B cell (primary cell): ENCODE measurements at regions not wholly inside any gene's neighbourhood (a gene's known extent, or its start where the extent isn't known, plus 50 kb on each side); places are given as distances from the start of the nearest gene placed in this dataset.

Source experiments
- ATAC-seq: fragments of 200-7000 bp; cut with Tn5 transposase; one replicate; pipeline ENCODE4 v1.10.0; 2021; ENCODE audit warnings: low read depth, mild to moderate bottlenecking, moderate number of reproducible peaks, moderate library complexity
- CTCF ChIA-PET: fragments of 350-600 bp; sonication (Branson Sonifier 250); formaldehyde crosslinking; loops from one replicate; lab custom pipeline; 2021; ENCODE audit warnings: antibody characterized with exemption, inconsistent platforms; lab: Charles Lee
- POLR2A ChIA-PET: fragments of 350-600 bp; sonication (Branson Sonifier 250); formaldehyde crosslinking; loops from one replicate; lab custom pipeline; 2021; ENCODE audit warnings: antibody characterized with exemption; lab: Charles Lee
- DNase-seq: peaks from one replicate; pipeline ENCODE4 v3.0.0; 2013
- H2AFZ ChIP-seq: 2 replicates; pipeline ENCODE4 v1.6.1; 2012; ENCODE audit warnings: mild to moderate bottlenecking, low read depth, low read length; ENCODE audit not compliant: insufficient read depth, poor library complexity, severe bottlenecking
- H3K27ac ChIP-seq, 2 donors: 1 replicate in 1 of 2; 2 replicates in 1 of 2; pipeline ENCODE4 v1.5.1; 2012 to 2013; ENCODE audit warnings: low read length in 2 of 2, mild to moderate bottlenecking in 2 of 2, moderate library complexity in 1 of 2
- H3K27me3 ChIP-seq, 4 experiments: fragments of 200-600 bp in 1 of 4; sonication (generic) in 1 of 4; replicated peaks in 1 of 4; 1 replicate in 2 of 4; 2 replicates in 2 of 4; pipeline versions ENCODE4 v1.6.1 to v1.7.0; 2013 to 2016; ENCODE audit warnings: low read length in 3 of 4, mild to moderate bottlenecking in 2 of 4, mixed read lengths in 1 of 4, moderate library complexity in 1 of 4; ENCODE audit not compliant: insufficient read depth in 4 of 4, control insufficient read depth in 3 of 4; ENCODE audit errors: control extremely low read depth in 1 of 4
- H3K36me3 ChIP-seq, 2 experiments: replicated peaks in 1 of 2; 1 replicate in 1 of 2; 2 replicates in 1 of 2; pipeline versions ENCODE4 v1.6.1 to v1.7.1; 2013; ENCODE audit warnings: low read length in 1 of 2; ENCODE audit not compliant: insufficient read depth in 2 of 2, control insufficient read depth in 1 of 2; ENCODE audit errors: control extremely low read depth in 1 of 2, extremely low read depth in 1 of 2
- H3K4me1 ChIP-seq, 2 donors: fragments of 200-600 bp in 1 of 2; sonication (generic) in 1 of 2; 1 replicate in 1 of 2; 2 replicates in 1 of 2; pipeline versions ENCODE4 v1.5.1 to v1.6.1; 2013 to 2017; ENCODE audit warnings: low read length in 2 of 2; ENCODE audit not compliant: control insufficient read depth in 2 of 2, insufficient read depth in 2 of 2
- H3K4me2 ChIP-seq: replicated peaks from 2 replicates; pipeline ENCODE3; 2012; ENCODE audit warnings: mild to moderate bottlenecking, low read depth, low read length; ENCODE audit not compliant: poor library complexity, severe bottlenecking
- H3K4me3 ChIP-seq, 5 experiments: fragments of 200-600 bp in 1 of 5; sonication (generic) in 1 of 5; 1 replicate in 3 of 5; 2 replicates in 2 of 5; pipeline versions ENCODE4 v1.5.1 to v1.7.0; 2011 to 2016; ENCODE audit warnings: low read length in 4 of 5, mild to moderate bottlenecking in 4 of 5, low read depth in 2 of 5, control low read depth in 1 of 5, moderate library complexity in 1 of 5; ENCODE audit not compliant: insufficient read depth in 1 of 5; ENCODE audit errors: control extremely low read depth in 1 of 5, extremely low read depth in 1 of 5
- H3K79me2 ChIP-seq: fragments of 200-600 bp; sonication (generic); one replicate; pipeline ENCODE4 v1.6.0; 2016; ENCODE audit warnings: low read length; ENCODE audit not compliant: control insufficient read depth, insufficient read depth
- H3K9ac ChIP-seq: fragments of 200-600 bp; sonication (generic); 2 replicates; pipeline ENCODE4 v1.6.1; 2017; ENCODE audit warnings: mild to moderate bottlenecking, low read length, moderate library complexity
- H3K9me3 ChIP-seq, 3 donors: one replicate each; pipeline versions ENCODE4 v1.6.1 to v1.7.1; 2013; ENCODE audit warnings: low read length in 2 of 3; ENCODE audit not compliant: control insufficient read depth in 2 of 3, insufficient read depth in 1 of 3; ENCODE audit errors: control extremely low read depth in 1 of 3
- H4K20me1 ChIP-seq: 2 replicates; pipeline ENCODE4 v1.6.0; 2012; ENCODE audit warnings: mild to moderate bottlenecking, low read length; ENCODE audit not compliant: insufficient read depth, control insufficient read depth, poor library complexity, severe bottlenecking
- H3K27ac Mint-ChIP-seq: one replicate; pipeline ENCODE4 v1.8.0; 2021; ENCODE audit warnings: mixed read lengths
- H3K27me3 Mint-ChIP-seq: one replicate; pipeline ENCODE4 v1.8.0; 2021; ENCODE audit warnings: mixed read lengths
- H3K4me1 Mint-ChIP-seq: one replicate; pipeline ENCODE4 v1.8.0; 2021; ENCODE audit warnings: mixed read lengths
- H3K4me3 Mint-ChIP-seq: one replicate; pipeline ENCODE4 v1.8.0; 2021; ENCODE audit warnings: mixed read lengths
- H3K9me3 Mint-ChIP-seq: one replicate; pipeline ENCODE4 v1.8.0; 2022; ENCODE audit warnings: mixed read lengths; ENCODE audit not compliant: insufficient read depth
- EZH2 ChIP-seq: IDR thresholded peaks from 2 replicates; pipeline ENCODE4 v1.6.1; 2012; ENCODE audit warnings: borderline replicate concordance, low read depth, mild to moderate bottlenecking, moderate library complexity, low read length; ENCODE audit not compliant: insufficient read depth, poor library complexity, severe bottlenecking
- WGBS: methylation state at CpG from one replicate; pipeline ENCODE4 v1.1.5; 2013; ENCODE audit warnings: missing lambda C conversion rate; ENCODE audit not compliant: insufficient coverage; 5-methylcytosine and 5-hydroxymethylcytosine counted together
- intact Hi-C: fragments of 100-400 bp; cut with micrococcal nuclease; formaldehyde crosslinking; loops from one replicate; pipeline ENCODE4 v1.10.0; 2022
- TF ChIP-seq, protein P1 (sequence below): fragments of 200-600 bp; IDR thresholded peaks from one replicate; pipeline ENCODE4 v1.8.0; 2022; ENCODE audit warnings: antibody characterized with exemption, mild to moderate bottlenecking

DNA sequence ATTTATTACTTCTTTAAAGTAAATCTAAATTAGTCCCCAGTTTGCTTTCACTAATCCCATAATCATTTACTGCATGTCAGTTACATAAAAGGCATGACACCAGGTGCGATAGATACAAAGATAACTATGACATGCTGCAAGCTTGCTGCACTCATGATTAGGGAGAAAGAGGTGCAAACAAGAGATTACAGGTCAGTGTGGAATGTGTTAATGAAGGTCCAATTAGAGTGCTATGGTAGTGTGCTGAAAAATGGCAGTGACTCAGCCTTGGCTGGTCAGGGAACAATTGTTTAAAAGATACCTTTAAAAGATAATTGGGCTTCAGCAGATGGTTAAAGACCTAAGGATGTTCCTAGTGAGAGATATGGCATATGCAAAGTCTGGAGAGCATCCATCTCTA is 352.6 kb upstream of the TGFBR2 start:
- Histone ChIP-seq H3K27me3 (no peaks in the 10 kb centered on the region), H3K79me2 (no peaks in the 10 kb centered on the region), H3K4me3 (no peak overlapping the region), H3K9ac (no peak overlapping the region), H3K4me1 (no peaks in the 10 kb centered on the region), H3K27ac (no peak overlapping the region), H3K36me3 (no peaks in the 10 kb centered on the region), H2AFZ (no peak overlapping the region), H4K20me1 (no peaks in the 10 kb centered on the region), H3K4me2 (no peak overlapping the region), H3K9me3 (no peaks in the 10 kb centered on the region)
- 67% methylated on average over 1 of the region's 1 CpG for WGBS
- Mint-ChIP-seq H3K4me3 (no peak overlapping the region), H3K27ac (no peak overlapping the region), H3K9me3 (no peaks in the 10 kb centered on the region), H3K4me1 (no peaks in the 10 kb centered on the region), H3K27me3 (no peaks in the 10 kb centered on the region)
- TF ChIP-seq, protein P1, sequence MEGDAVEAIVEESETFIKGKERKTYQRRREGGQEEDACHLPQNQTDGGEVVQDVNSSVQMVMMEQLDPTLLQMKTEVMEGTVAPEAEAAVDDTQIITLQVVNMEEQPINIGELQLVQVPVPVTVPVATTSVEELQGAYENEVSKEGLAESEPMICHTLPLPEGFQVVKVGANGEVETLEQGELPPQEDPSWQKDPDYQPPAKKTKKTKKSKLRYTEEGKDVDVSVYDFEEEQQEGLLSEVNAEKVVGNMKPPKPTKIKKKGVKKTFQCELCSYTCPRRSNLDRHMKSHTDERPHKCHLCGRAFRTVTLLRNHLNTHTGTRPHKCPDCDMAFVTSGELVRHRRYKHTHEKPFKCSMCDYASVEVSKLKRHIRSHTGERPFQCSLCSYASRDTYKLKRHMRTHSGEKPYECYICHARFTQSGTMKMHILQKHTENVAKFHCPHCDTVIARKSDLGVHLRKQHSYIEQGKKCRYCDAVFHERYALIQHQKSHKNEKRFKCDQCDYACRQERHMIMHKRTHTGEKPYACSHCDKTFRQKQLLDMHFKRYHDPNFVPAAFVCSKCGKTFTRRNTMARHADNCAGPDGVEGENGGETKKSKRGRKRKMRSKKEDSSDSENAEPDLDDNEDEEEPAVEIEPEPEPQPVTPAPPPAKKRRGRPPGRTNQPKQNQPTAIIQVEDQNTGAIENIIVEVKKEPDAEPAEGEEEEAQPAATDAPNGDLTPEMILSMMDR, result no peak
- no peak for TF ChIP-seq EZH2
- no peak for ATAC-seq
- no peak for DNase-seq
- CTCF ChIA-PET, result no interaction called here
- intact Hi-C loops, result no loop called here
- POLR2A ChIA-PET, result no interaction called here

DNA sequence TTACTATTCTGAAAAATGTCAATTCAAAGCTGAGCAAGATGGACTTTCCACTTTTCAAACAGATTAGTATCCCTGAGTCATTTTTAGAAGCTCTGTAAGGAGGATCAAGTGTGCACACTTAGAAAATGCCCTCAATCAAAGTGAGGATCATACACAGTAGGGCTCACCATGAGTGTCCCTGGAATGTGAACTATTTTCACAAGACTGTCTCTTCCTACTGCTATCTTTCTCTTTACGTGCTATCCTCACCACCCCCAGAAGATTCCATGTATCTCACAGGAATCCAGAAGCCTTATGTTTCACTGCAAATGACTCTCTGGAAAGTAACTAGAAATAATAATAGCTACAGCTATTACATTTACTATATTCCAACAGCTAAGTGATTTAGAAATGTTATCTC is 349.9 kb upstream of the TGFBR2 start:
- Histone ChIP-seq H3K36me3 (no peaks in the 10 kb centered on the region), H3K9me3 (no peaks in the 10 kb centered on the region), H3K4me2 (no peak overlapping the region), H4K20me1 (no peaks in the 10 kb centered on the region), H3K79me2 (no peaks in the 10 kb centered on the region), H3K27ac (no peak overlapping the region), H3K4me3 (no peak overlapping the region), H3K9ac (no peak overlapping the region), H3K27me3 (no peaks in the 10 kb centered on the region), H3K4me1 (no peaks in the 10 kb centered on the region), H2AFZ (no peak overlapping the region)
- Mint-ChIP-seq H3K27me3 (no peaks in the 10 kb centered on the region), H3K4me1 (no peaks in the 10 kb centered on the region), H3K4me3 (no peak overlapping the region), H3K27ac (no peak overlapping the region), H3K9me3 (no peaks in the 10 kb centered on the region)
- intact Hi-C loops, result no loop called here
- no peak for DNase-seq
- no peak for ATAC-seq
- POLR2A ChIA-PET, result no interaction called here
- no peak for TF ChIP-seq EZH2
- TF ChIP-seq, protein P1, result no peak
- no CpG with 5 or more reads among the region's 1 CpG for WGBS
- CTCF ChIA-PET, result no interaction called here
